ENCODE measurements at regions not wholly inside any gene's neighbourhood (a gene's known extent, or its start where the extent isn't known, plus 50 kb on each side); places are given as distances from the start of the nearest gene placed in this dataset.

DNA sequence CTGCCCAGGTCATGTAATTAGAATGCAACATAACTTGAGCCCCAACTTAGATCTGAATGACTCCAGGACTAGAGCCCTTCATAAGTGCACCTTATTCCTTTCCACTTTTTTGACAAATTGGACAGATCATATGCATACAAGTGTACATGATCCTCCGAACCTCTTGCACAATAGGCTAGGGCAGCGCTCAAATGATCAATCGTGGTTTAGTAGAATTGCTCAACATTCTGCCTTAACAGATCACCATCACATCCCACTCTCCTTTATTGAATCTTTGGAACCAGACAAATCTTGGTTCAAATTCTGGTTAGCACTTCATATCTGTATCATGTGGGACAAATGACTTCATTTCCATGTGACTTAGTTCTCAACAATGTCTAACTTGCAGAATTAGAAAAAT lies 106.8 kb upstream of the CDIN1 start:
- Histone ChIP-seq H4K8ac (replicated peaks; ENCODE audit: insufficient read length, low read depth, low read length) (no peak overlapping the region), H2AFZ (ENCODE audit: low read length) (no peak overlapping the region), H3K4ac (ENCODE audit: low read depth, low read length) (no peak overlapping the region), H4K5ac (ENCODE audit: insufficient read length, low read depth, low read length) (no peak overlapping the region), H2BK120ac (ENCODE audit: low read depth, low read length, poor library complexity, severe bottlenecking) (no peak overlapping the region), H3K4me1 (ENCODE audit: insufficient read depth, low read length) (no peaks in the 10 kb centered on the region; the same call in 1 of the 2 replicates), H2BK12ac (ENCODE audit: insufficient read length, low read depth, low read length) (no peak overlapping the region), H3K79me1 (ENCODE audit: insufficient read depth, low read depth, low read length, poor library complexity, severe bottlenecking) (no peaks in the 10 kb centered on the region), H3K4me2 (ENCODE audit: insufficient read depth, insufficient read length, low read length) (no peak overlapping the region), H2AK5ac (ENCODE audit: insufficient read length, low read length) (no peak overlapping the region), H4K20me1 (ENCODE audit: control insufficient read depth, insufficient read depth, insufficient read length) (no peaks in the 10 kb centered on the region), H2BK20ac (ENCODE audit: low read depth, low read length, poor library complexity, severe bottlenecking) (no peak overlapping the region), H3K56ac (ENCODE audit: insufficient read length, low read depth, low read length) (no peak overlapping the region), H3K14ac (ENCODE audit: insufficient read depth, low read length) (no peak overlapping the region), H2BK15ac (ENCODE audit: low read depth, low read length) (no peak overlapping the region), H2BK5ac (ENCODE audit: insufficient read length, low read length) (no peak overlapping the region), H3K18ac (ENCODE audit: insufficient read length, low read depth, low read length) (no peak overlapping the region), H3K9ac (ENCODE audit: extremely low read depth, insufficient read length, low read length) (no peak overlapping the region), H3K23me2 (ENCODE audit: insufficient read length, low read depth, low read length, poor library complexity, severe bottlenecking) (no peaks in the 10 kb centered on the region), H3T11ph (ENCODE audit: low read length) (no peak overlapping the region), H3K27ac (ENCODE audit: insufficient read length, low read depth, low read length) (no peak overlapping the region), H3K9me3 (ENCODE audit: control insufficient read depth, low read depth, low read length) (no peaks in the 10 kb centered on the region), H4K91ac (ENCODE audit: insufficient read length, low read depth, low read length) (no peak overlapping the region), H3K27me3 (ENCODE audit: insufficient read depth, low read length) (no peaks in the 10 kb centered on the region), H3K79me2 (ENCODE audit: insufficient read depth, low read length) (no peaks in the 10 kb centered on the region), H3K23ac (ENCODE audit: insufficient read length, low read depth, low read length) (no peak overlapping the region)
- Mint-ChIP-seq H3K9me3 (no peaks in the 10 kb centered on the region), H3K4me3 (no peak overlapping the region), H3K27me3 (ENCODE audit: low read depth) (no peaks in the 10 kb centered on the region), H3K27ac (no peak overlapping the region), H3K4me1 (peaks cover 14 to 22% of the 10 kb centered on the region in 2 experiments), H3K36me3 (ENCODE audit: insufficient read depth in 1 of 3, low read depth in 3 of 3) (no peaks in the 10 kb centered on the region)
- DNase-seq, result no peak
- TF ChIP-seq, protein P1, sequence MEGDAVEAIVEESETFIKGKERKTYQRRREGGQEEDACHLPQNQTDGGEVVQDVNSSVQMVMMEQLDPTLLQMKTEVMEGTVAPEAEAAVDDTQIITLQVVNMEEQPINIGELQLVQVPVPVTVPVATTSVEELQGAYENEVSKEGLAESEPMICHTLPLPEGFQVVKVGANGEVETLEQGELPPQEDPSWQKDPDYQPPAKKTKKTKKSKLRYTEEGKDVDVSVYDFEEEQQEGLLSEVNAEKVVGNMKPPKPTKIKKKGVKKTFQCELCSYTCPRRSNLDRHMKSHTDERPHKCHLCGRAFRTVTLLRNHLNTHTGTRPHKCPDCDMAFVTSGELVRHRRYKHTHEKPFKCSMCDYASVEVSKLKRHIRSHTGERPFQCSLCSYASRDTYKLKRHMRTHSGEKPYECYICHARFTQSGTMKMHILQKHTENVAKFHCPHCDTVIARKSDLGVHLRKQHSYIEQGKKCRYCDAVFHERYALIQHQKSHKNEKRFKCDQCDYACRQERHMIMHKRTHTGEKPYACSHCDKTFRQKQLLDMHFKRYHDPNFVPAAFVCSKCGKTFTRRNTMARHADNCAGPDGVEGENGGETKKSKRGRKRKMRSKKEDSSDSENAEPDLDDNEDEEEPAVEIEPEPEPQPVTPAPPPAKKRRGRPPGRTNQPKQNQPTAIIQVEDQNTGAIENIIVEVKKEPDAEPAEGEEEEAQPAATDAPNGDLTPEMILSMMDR (conservative IDR thresholded peaks at IDR 0.05), result no peak
- WGBS (ENCODE audit: extremely low coverage, insufficient read length, low lambda C conversion rate), result no CpG with 5 or more reads among the region's 3 CpGs

Data from H9 (cell line).